ENCODE measurements at regions not wholly inside any gene's neighbourhood (a gene's known extent, or its start where the extent isn't known, plus 50 kb on each side); places are given as distances from the start of the nearest gene placed in this dataset.
"Not testable (repeated sequence)": the region's sequence is repeated elsewhere in the genome, so short reads cannot be mapped to it uniquely, and the experiment has no call there.

DNA sequence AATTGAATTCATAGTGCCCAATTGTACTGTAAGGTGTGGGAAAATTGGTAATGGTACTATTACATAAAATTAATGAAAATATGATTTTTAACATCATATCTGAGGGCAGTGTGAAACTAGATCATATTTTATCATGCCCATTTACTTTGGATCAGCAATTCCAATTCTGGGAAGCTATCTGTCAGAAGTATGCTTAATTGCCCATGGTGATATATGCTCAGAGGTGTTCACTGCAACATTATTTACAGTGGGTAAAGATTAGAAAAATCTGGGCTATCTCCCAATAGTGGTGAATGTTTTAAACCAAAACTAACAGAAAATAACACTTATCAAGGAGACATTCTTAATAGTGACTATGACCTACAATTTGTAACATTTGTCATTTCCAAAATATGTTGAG, 1260.0 kb downstream of the BRINP3 start:
- Histone ChIP-seq H3F3A (ENCODE audit: insufficient read depth, low read length) (no peaks in the 10 kb centered on the region), H3K27me3 (replicated peaks; ENCODE audit: insufficient read depth, low read length) (no peaks in the 10 kb centered on the region), H3K79me2 (ENCODE audit: low read length) (no peaks in the 10 kb centered on the region), H3K9ac (ENCODE audit: low read length) (no peak overlapping the region), H3K4me3 (ENCODE audit: low read length) (no peak overlapping the region), H3K4me2 (ENCODE audit: low read depth, low read length) (no peak overlapping the region), H3K4me1 (ENCODE audit: low read length) (no peaks in the 10 kb centered on the region), H3K9me3 (replicated peaks; ENCODE audit: insufficient read depth, low read length) (no peaks in the 10 kb centered on the region), H4K20me1 (ENCODE audit: insufficient read depth, low read length) (no peaks in the 10 kb centered on the region), H3K36me3 (replicated peaks; ENCODE audit: insufficient read depth, low read length) (no peaks in the 10 kb centered on the region), H3K27ac (ENCODE audit: low read length) (no peak overlapping the region), H3K9me2 (replicated peaks; ENCODE audit: insufficient read depth, low read length) (no peaks in the 10 kb centered on the region; the same call in 1 of the 2 replicates), H2AFZ (ENCODE audit: low read length) (no peak overlapping the region)
- peak; percentile 1 for DNase-seq
- no peak for TF ChIP-seq EZH2phosphoT487 (IDR thresholded peaks at IDR 0.05; ENCODE audit: low read length)
- TF ChIP-seq EZH2 (optimal IDR thresholded peaks at IDR 0.05; ENCODE audit: low read depth, low read length) = no peak
- TF ChIP-seq, protein P1, sequence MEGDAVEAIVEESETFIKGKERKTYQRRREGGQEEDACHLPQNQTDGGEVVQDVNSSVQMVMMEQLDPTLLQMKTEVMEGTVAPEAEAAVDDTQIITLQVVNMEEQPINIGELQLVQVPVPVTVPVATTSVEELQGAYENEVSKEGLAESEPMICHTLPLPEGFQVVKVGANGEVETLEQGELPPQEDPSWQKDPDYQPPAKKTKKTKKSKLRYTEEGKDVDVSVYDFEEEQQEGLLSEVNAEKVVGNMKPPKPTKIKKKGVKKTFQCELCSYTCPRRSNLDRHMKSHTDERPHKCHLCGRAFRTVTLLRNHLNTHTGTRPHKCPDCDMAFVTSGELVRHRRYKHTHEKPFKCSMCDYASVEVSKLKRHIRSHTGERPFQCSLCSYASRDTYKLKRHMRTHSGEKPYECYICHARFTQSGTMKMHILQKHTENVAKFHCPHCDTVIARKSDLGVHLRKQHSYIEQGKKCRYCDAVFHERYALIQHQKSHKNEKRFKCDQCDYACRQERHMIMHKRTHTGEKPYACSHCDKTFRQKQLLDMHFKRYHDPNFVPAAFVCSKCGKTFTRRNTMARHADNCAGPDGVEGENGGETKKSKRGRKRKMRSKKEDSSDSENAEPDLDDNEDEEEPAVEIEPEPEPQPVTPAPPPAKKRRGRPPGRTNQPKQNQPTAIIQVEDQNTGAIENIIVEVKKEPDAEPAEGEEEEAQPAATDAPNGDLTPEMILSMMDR (IDR thresholded peaks at IDR 0.05; ENCODE audit: low read length) = no peak

DNA sequence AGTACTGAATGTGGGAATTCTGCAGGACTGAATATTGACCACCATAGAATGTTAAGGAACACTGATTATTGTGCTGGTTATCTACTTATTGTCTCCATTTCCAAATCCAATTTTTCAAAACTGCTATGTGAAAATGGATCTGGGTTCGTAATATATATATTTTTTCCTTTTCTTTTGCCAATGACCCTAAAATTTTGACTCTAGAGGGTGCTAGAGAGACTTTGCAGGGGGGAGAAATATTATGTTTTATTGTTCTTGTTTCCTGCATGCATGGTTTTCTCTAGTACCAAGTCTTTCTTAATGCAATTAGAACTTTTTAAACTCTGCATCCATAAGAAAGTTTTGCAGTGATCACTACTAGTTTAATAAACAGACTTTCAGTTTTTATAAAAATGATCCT, 1256.9 kb downstream of the BRINP3 start:
- no peaks in the 10 kb centered on the region for H3K4me1 ChIP-seq (ENCODE audit: low read length)
- H3K9me3 ChIP-seq (replicated peaks; ENCODE audit: insufficient read depth, low read length) = no peaks in the 10 kb centered on the region
- H3F3A ChIP-seq (ENCODE audit: insufficient read depth, low read length) = no peaks in the 10 kb centered on the region
- H3K36me3 ChIP-seq (replicated peaks; ENCODE audit: insufficient read depth, low read length) = no peaks in the 10 kb centered on the region
- H3K9ac ChIP-seq (ENCODE audit: low read length) = no peak overlapping the region
- no peaks in the 10 kb centered on the region; the same call in 1 of the 2 replicates for H3K9me2 ChIP-seq (replicated peaks; ENCODE audit: insufficient read depth, low read length)
- H3K27me3 ChIP-seq (replicated peaks; ENCODE audit: insufficient read depth, low read length) = no peaks in the 10 kb centered on the region
- no peak overlapping the region for H3K27ac ChIP-seq (ENCODE audit: low read length)
- no peak overlapping the region for H3K4me3 ChIP-seq (ENCODE audit: low read length)
- no peak for TF ChIP-seq EZH2 (optimal IDR thresholded peaks at IDR 0.05; ENCODE audit: low read depth, low read length)
- TF ChIP-seq, protein P1 (IDR thresholded peaks at IDR 0.05; ENCODE audit: low read length) = peak; percentile 45
- DNase-seq = peak; percentile 6
- no peaks in the 10 kb centered on the region for H3K79me2 ChIP-seq (ENCODE audit: low read length)
- no peak overlapping the region for H3K4me2 ChIP-seq (ENCODE audit: low read depth, low read length)
- no peak overlapping the region for H2AFZ ChIP-seq (ENCODE audit: low read length)
- no peaks in the 10 kb centered on the region for H4K20me1 ChIP-seq (ENCODE audit: insufficient read depth, low read length)

DNA sequence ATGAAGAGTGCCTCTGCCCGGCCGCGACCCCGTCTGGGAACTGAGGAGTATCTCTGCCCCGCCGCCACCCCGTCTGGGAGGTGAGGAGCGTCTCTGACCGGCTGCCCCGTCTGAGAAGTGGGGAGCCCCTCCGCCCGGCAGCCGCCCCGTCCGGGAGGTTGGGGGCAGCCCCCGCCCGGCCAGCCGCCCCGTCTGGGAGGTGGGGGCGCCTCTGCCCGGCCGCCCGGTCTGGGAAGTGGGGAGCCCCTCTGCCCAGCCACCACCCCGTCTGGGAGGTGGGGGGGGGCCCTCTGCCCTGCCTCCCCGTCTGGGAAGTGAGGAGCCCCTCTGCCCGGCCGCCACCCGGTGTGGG, 1251.9 kb downstream of the BRINP3 start:
- H3K9me3 ChIP-seq (replicated peaks; ENCODE audit: insufficient read depth, low read length); H4K20me1 ChIP-seq (ENCODE audit: insufficient read depth, low read length); H3K27ac ChIP-seq (ENCODE audit: low read length); DNase-seq; H2AFZ ChIP-seq (ENCODE audit: low read length); H3K4me3 ChIP-seq (ENCODE audit: low read length); H3K4me2 ChIP-seq (ENCODE audit: low read depth, low read length); H3K4me1 ChIP-seq (ENCODE audit: low read length); H3K27me3 ChIP-seq (replicated peaks; ENCODE audit: insufficient read depth, low read length); H3F3A ChIP-seq (ENCODE audit: insufficient read depth, low read length); H3K9me2 ChIP-seq (replicated peaks; ENCODE audit: insufficient read depth, low read length); H3K36me3 ChIP-seq (replicated peaks; ENCODE audit: insufficient read depth, low read length); H3K9ac ChIP-seq (ENCODE audit: low read length); H3K79me2 ChIP-seq (ENCODE audit: low read length): not testable (repeated sequence)

DNA sequence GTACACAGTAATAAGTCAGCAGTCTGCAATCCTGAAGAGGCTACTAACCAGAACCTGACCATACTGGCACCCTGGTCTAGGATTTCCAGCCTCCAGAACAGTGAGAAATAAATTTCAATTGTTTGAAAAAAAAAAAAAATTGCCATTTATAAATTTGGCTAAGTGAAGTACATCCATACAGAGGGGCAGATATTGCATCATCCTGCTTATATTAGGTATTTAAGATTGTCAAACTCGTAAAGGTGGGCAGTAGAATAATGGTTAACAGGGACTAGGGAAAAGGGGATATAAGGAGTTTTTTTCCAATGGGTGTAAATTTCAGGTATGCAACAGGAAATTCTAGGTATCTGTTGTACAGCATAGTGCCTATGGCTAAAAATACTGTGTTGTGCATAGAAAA, 1250.9 kb downstream of the BRINP3 start:
- Histone ChIP-seq H3K27me3 (replicated peaks; ENCODE audit: insufficient read depth, low read length) (no peaks in the 10 kb centered on the region), H2AFZ (ENCODE audit: low read length) (no peak overlapping the region), H3K9ac (ENCODE audit: low read length) (no peak overlapping the region), H3K79me2 (ENCODE audit: low read length) (no peaks in the 10 kb centered on the region), H3K9me2 (replicated peaks; ENCODE audit: insufficient read depth, low read length) (no peaks in the 10 kb centered on the region), H3F3A (ENCODE audit: insufficient read depth, low read length) (no peaks in the 10 kb centered on the region), H3K36me3 (replicated peaks; ENCODE audit: insufficient read depth, low read length) (no peaks in the 10 kb centered on the region), H4K20me1 (ENCODE audit: insufficient read depth, low read length) (no peaks in the 10 kb centered on the region), H3K4me3 (ENCODE audit: low read length) (no peak overlapping the region), H3K4me1 (ENCODE audit: low read length) (no peaks in the 10 kb centered on the region), H3K4me2 (ENCODE audit: low read depth, low read length) (no peak overlapping the region), H3K9me3 (replicated peaks; ENCODE audit: insufficient read depth, low read length) (no peaks in the 10 kb centered on the region), H3K27ac (ENCODE audit: low read length) (no peak overlapping the region)
- TF ChIP-seq, protein P1 (IDR thresholded peaks at IDR 0.05; ENCODE audit: low read length) = no peak
- TF ChIP-seq EZH2phosphoT487 (IDR thresholded peaks at IDR 0.05; ENCODE audit: low read length) = no peak
- TF ChIP-seq EZH2 (optimal IDR thresholded peaks at IDR 0.05; ENCODE audit: low read depth, low read length) = no peak
- no peak for DNase-seq

Data from MM.1S (cell line).